DND-41 (cell line): ENCODE measurements at regions not wholly inside any gene's neighbourhood (a gene's known extent, or its start where the extent isn't known, plus 50 kb on each side); places are given as distances from the start of the nearest gene placed in this dataset.

Source experiments
- ATAC-seq: fragments of 200-7000 bp; cut with Tn5 transposase; 3 replicates; pipeline ENCODE4 v1.9.1; 2021; ENCODE audit warnings: low read depth; ENCODE audit not compliant: insufficient read depth
- DNase-seq: peaks from one replicate; pipeline ENCODE4 v3.0.0-alpha.2; 2020
- H2AFZ ChIP-seq: 2 replicates; pipeline ENCODE4 v1.6.0; 2012; ENCODE audit warnings: low read depth, low read length
- H3K27ac ChIP-seq: 2 replicates; pipeline ENCODE4 v1.5.1; 2012; ENCODE audit warnings: low read length, inconsistent platforms
- H3K27me3 ChIP-seq: fragments of 200-600 bp; sonication (generic); 2 replicates; pipeline ENCODE4 v1.6.0; 2012; ENCODE audit warnings: low read length, mild to moderate bottlenecking, inconsistent platforms; ENCODE audit not compliant: insufficient read depth, poor library complexity
- H3K36me3 ChIP-seq: 2 replicates; pipeline ENCODE4 v1.5.1; 2012; ENCODE audit warnings: low read length, inconsistent platforms; ENCODE audit not compliant: insufficient read depth
- H3K4me1 ChIP-seq: 2 replicates; pipeline ENCODE4 v1.5.1; 2012; ENCODE audit warnings: mild to moderate bottlenecking, low read length; ENCODE audit not compliant: insufficient read depth
- H3K4me2 ChIP-seq: 2 replicates; pipeline ENCODE4 v1.6.0; 2012; ENCODE audit warnings: mild to moderate bottlenecking, moderate library complexity, low read length, inconsistent platforms; ENCODE audit not compliant: insufficient read depth
- H3K4me3 ChIP-seq, 2 experiments: fragments of 200-600 bp in 1 of 2; shearing (Covaris generic) in 1 of 2; 2 replicates each; pipeline ENCODE4 v1.5.1; 2012 to 2016; ENCODE audit warnings: inconsistent platforms in 2 of 2, low read length in 2 of 2, mild to moderate bottlenecking in 2 of 2, low read depth in 1 of 2, moderate library complexity in 1 of 2
- H3K79me2 ChIP-seq: 2 replicates; pipeline ENCODE4 v1.6.0; 2012; ENCODE audit warnings: low read length, inconsistent platforms; ENCODE audit not compliant: insufficient read depth
- H3K9ac ChIP-seq: 2 replicates; pipeline ENCODE4 v1.6.0; 2012; ENCODE audit warnings: low read depth, mild to moderate bottlenecking, inconsistent platforms, low read length, moderate library complexity
- H3K9me3 ChIP-seq: 2 replicates; pipeline ENCODE4 v1.5.1; 2012; ENCODE audit warnings: low read length, moderate library complexity, mild to moderate bottlenecking, inconsistent platforms; ENCODE audit not compliant: insufficient read depth, severe bottlenecking
- H4K20me1 ChIP-seq: 2 replicates; pipeline ENCODE4 v1.6.0; 2012; ENCODE audit warnings: low read length; ENCODE audit not compliant: insufficient read depth
- EZH2 ChIP-seq: IDR thresholded peaks from 3 replicates; pipeline ENCODE4 v1.6.1; 2012; ENCODE audit warnings: borderline replicate concordance, low read depth, mild to moderate bottlenecking, moderate library complexity, low read length, inconsistent platforms; ENCODE audit not compliant: severe bottlenecking
- TF ChIP-seq, protein P1 (sequence below): IDR thresholded peaks from 2 replicates; pipeline ENCODE4 v1.5.1; 2012; ENCODE audit warnings: borderline replicate concordance, low read length, moderate library complexity, mild to moderate bottlenecking; ENCODE audit not compliant: poor library complexity, severe bottlenecking; ENCODE audit errors: extremely low read depth

DNA sequence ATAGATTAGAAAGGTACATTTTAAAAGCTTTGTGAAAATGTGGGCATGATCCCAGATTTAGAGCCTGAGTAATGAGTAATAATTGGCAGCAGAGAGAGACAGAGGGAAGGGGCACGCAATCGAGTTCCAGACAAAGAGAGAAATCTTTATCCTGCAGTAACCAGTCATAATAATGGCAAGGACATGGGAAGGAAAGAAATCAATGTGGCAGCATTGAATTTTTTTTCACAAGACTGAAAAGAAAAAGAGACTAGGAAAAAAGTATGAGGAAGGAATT is 790.8 kb upstream of the SOX9 start:
- ATAC-seq = no peak
- TF ChIP-seq EZH2 = no peak
- TF ChIP-seq, protein P1, sequence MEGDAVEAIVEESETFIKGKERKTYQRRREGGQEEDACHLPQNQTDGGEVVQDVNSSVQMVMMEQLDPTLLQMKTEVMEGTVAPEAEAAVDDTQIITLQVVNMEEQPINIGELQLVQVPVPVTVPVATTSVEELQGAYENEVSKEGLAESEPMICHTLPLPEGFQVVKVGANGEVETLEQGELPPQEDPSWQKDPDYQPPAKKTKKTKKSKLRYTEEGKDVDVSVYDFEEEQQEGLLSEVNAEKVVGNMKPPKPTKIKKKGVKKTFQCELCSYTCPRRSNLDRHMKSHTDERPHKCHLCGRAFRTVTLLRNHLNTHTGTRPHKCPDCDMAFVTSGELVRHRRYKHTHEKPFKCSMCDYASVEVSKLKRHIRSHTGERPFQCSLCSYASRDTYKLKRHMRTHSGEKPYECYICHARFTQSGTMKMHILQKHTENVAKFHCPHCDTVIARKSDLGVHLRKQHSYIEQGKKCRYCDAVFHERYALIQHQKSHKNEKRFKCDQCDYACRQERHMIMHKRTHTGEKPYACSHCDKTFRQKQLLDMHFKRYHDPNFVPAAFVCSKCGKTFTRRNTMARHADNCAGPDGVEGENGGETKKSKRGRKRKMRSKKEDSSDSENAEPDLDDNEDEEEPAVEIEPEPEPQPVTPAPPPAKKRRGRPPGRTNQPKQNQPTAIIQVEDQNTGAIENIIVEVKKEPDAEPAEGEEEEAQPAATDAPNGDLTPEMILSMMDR = no peak
- Histone ChIP-seq H3K9me3 (no peaks in the 10 kb centered on the region), H3K27me3 (no peaks in the 10 kb centered on the region), H3K79me2 (no peaks in the 10 kb centered on the region), H3K9ac (no peak overlapping the region), H3K4me1 (no peaks in the 10 kb centered on the region), H3K27ac (no peak overlapping the region), H4K20me1 (no peaks in the 10 kb centered on the region), H3K4me2 (no peak overlapping the region), H2AFZ (no peak overlapping the region), H3K4me3 (no peak overlapping the region), H3K36me3 (no peaks in the 10 kb centered on the region)
- DNase-seq = no peak

DNA sequence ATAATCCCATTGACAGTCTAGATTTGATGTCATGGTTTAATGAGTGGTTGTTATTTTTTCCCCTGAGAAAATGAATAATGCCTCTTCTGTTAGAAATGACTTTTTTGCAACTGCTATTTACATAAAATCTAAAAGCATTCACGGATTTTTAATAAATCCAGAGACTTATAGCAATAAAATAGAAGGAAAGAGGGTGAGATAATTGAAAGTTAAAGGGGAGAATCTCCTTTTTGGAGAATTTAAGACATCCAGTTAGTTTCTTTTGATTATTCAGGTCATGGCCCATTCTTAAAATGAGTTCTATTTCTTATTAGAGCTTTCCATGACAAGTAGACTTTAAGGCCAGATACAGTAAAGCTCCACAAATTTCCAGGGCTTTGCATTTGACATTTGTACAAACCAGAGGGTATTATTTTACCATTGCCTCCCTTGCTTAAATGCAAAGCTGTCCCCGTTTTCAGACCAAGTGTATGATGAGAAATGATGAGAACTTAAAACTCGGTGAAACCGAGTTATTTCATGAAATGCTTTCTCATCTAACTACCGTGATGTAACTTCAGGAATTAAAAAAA is 789.0 kb upstream of the SOX9 start:
- Histone ChIP-seq H3K27ac (no peak overlapping the region), H3K9ac (no peak overlapping the region), H3K4me1 (no peaks in the 10 kb centered on the region), H3K9me3 (no peaks in the 10 kb centered on the region), H3K27me3 (no peaks in the 10 kb centered on the region), H4K20me1 (no peaks in the 10 kb centered on the region), H3K36me3 (no peaks in the 10 kb centered on the region), H2AFZ (no peak overlapping the region), H3K79me2 (no peaks in the 10 kb centered on the region), H3K4me2 (no peak overlapping the region), H3K4me3 (no peak overlapping the region)
- ATAC-seq (no peak), DNase-seq (no peak)
- TF ChIP-seq, protein P1 = no peak
- TF ChIP-seq EZH2 = no peak

- peak overlapping the region; percentile 25; the same call in 1 of the 2 replicates for H2AFZ ChIP-seq
- H3K27ac ChIP-seq = no peak overlapping the region
- no peak for DNase-seq
- no peak overlapping the region for H3K4me3 ChIP-seq
- TF ChIP-seq, protein P1 = no peak
- TF ChIP-seq EZH2 = no peak
- H3K4me2 ChIP-seq = no peak overlapping the region
- no peaks in the 10 kb centered on the region for H3K27me3 ChIP-seq
- peaks cover 21% of the 10 kb centered on the region for H3K4me1 ChIP-seq
- no peaks in the 10 kb centered on the region for H3K36me3 ChIP-seq
- H3K9ac ChIP-seq = no peak overlapping the region
- ATAC-seq = no peak
- no peaks in the 10 kb centered on the region for H4K20me1 ChIP-seq
- H3K79me2 ChIP-seq = no peaks in the 10 kb centered on the region
- H3K9me3 ChIP-seq = no peaks in the 10 kb centered on the region
Observed at GRCh38 chr17:71334048-71334751, 786.6 kb upstream of the SOX9 start.
